Activated CD4-positive, CD25-positive, alpha-beta regulatory T cell treated with anti-CD3 and anti-CD28 coated beads, Interleukin-2, amount 50 U/mL, for 24 hours (primary cell): ENCODE measurements at regions not wholly inside any gene's neighbourhood (a gene's known extent, or its start where the extent isn't known, plus 50 kb on each side); places are given as distances from the start of the nearest gene placed in this dataset.

Experiments used
- ATAC-seq, 2 donors: fragments of 150-1000 bp; cut with Tn5 transposase; one replicate each; pipeline ENCODE4 v1.10.0; 2021; ENCODE audit warnings: mild to moderate bottlenecking in 1 of 2, moderate library complexity in 1 of 2

DNA sequence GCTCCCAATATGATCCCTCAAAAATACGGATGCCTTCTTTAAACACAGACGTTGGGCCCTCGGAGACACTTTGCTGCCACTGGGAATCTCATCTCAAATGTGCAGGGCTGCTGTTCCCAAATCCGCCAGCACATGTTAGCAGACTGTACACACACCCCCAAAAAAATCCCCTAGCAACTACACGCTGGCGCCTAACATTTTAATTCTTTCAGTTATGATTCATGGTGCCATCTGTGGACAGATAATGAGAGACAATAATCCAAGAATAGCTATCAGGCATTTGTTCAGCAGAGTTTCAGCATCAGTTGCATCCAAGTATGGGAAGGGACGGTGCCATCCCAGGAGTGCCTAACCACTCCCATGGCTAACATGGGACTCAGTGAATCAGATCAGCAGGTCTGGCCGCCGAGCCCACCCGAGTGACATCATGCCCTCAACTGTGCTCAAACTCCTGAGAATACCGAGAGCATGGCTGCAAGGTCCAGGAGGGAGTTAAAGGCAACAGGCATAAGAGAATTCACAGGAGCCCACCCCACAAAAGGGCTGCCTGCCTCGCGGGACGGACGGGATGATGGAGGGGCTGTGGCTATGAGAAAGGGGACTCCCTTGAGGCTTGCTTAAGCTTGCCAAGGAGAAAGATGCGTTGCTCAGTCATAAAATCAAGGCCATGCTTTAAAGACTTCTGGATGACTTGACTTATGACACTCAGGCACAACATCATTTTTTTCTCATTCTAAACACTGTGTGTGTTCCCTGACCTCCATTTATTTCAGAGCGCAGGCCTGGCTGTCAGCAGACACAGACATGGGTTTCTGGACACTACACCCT, 337.0 kb downstream of the SHANK2 start:
- no peak for ATAC-seq

DNA sequence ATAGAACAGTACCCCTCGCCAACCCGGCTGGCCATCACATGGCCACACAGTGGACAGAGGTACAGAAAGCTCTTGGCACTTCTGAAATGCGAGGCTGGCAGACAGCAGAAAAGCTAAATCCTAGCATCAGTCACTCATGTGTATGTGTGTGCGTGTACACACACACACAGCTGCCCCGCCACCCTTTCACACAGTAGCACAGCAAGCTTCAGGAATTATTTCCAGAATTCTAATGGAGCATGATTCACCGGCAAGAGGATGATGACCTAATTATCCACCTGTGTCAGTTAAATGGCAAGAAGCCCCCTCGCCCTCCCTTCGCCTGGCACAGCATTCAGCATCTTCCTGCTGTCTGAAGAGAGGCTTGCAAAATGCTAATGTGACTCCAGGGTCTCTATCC, 336.0 kb downstream of the SHANK2 start:
- no peak for ATAC-seq

DNA sequence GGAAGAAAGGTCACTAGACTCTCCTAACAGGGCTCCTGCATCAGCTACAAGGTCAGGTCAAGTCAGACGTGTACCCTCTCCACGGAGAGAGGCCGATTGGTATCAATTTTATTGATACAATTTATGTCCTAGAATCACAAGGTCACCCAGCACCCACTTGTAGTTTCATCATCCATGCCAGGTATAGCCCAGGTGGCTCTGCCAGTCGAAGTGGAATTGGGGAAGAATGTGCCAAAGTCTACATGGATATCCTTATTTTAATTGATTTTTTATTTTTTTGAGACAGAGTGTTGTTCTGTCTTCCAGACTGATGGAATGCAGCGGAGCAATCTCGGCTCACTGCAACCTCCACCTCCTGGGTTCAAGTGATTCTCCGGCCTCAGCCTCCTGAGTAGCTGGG, 334.1 kb downstream of the SHANK2 start:
- no peak for ATAC-seq

DNA sequence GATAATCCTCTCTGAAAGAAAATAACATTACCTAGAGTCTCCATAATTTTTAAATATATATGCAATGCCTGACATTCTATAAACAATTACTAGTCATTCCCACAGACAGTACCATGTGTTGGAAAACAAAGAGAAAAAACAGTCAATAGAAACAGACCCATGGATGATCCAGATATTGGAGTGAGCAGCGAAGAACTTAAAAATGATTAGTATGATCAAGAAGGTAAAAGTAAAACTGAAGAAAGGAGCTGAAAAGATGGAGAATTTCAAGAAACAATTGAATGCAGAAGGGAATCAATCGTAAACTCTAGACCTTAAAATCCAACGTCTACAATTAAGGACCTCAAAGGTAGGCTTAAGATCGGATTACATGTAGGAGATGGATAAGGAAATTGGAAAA, 330.6 kb downstream of the SHANK2 start:
- no peak for ATAC-seq

DNA sequence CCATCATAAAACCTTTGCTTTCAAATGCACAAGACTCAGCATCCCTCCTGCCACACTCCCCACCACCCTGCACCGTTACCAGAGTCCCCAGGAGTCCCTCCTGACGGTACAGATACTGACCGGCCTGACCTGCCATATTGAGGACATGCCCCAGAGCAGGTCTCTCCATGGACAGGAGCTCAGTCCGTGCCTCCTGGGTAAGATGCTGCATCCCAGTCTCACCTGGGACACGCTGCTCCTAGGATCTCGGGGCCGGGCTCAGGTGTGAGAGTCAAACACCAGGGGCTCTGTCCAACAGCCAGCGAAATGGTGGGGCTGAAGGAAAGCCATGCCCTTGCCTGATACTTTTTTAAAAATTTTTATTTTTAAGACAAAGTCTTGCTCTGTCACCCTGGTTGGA, 328.3 kb downstream of the SHANK2 start:
- no peak for ATAC-seq

DNA sequence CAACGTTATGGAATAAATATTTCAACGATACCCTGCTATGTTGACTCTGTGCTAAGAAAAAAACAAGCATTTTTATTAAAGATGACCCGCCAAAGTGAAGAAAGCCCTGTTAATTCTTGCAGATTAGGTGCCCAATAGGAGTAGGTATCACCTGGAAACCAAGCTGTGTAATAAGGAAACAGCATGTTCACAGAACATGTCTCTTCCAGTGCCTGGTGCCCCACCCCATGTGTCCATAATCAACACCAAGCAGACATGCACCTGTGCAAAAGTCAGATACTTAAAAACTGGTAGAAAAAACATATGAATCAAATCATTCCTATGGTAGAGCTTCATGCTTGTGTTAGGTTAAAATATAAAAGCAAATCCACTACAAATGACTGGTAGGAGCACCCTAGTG, 327.1 kb downstream of the SHANK2 start:
- no peak for ATAC-seq

DNA sequence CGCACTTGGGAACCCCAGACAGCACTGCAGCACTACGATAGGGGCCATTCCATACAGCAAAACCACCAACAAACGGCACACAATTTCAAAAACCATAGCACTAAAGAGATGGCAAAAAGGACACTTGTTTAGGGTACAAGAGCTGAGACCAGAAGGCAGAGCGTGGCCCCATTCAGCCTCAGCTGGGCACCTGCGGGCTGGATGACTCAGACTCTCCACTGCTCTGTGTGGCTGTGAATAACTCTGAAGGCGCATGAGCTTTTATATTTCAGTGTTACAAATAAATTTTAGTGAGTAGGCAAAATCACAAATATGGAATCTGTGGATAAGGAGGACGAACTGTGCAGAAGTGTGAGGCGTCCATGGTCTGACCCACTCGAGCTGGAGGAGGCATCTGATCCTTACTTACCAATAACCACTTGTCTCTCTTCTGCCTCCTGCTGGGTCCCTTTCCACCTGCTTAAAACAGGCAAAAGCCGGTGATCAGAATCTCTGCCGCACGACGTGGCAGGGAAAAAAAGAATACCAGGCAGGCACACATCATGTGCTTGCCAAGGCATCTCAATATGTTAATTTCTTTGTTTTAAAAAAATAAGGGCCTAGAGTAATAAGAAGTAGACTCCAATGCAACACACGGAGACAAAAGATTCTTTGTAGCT, 325.7 kb downstream of the SHANK2 start:
- ATAC-seq, result no peak

DNA sequence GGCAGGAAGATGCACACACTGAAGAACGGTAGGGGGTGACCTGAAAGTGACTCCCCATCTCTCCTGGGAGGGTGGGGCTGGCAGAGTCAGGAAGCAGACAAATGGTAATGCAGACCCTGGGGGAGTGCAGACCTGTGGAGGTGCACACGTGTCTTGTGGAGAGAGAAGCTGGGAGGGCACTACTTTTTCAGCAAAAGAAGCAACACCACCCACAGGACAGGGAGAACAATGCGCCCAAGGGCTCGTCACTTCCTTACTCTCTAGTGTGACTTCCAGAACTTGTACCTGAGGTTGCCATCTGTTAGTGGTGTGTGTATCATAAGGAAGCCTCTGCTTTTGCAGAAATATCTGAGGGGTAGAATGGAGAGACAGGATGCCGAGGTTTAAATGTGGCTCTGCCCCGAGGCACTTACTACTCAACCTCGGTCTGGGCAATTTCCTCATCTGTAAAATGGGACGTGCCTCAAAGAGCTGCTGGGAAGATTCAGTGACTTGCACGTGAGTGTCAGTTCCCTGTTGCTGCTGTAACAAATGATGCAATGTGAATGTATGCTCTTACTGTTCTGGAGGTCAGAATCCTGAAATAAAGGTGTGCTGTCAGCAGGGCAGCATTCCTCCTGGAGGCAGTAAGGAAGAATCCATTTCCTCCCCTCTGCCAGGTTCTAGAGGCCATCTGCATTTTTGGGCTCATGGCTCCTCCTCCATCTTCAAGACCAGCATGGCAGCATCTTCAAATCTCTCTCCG, 323.4 kb downstream of the SHANK2 start:
- ATAC-seq, result no peak

DNA sequence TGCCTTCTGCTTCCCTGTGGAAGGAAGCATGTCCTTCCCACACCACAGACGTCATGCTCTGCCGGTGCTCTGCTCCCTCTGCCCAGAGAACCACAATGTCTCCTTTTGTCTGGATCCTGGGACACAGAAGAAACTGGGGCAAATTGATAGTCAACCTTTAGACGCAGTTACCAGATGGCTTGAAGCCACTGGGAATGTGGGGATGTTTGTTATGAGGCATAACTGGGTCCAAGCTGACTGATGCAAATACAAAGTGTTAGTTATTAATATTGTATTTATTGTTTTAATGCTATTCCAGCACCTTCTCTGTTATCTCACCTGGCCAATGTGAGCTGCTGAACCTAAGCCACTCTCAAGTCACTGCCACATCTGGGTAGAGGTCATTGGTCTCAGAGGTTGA, 322.2 kb downstream of the SHANK2 start:
- ATAC-seq, result no peak

DNA sequence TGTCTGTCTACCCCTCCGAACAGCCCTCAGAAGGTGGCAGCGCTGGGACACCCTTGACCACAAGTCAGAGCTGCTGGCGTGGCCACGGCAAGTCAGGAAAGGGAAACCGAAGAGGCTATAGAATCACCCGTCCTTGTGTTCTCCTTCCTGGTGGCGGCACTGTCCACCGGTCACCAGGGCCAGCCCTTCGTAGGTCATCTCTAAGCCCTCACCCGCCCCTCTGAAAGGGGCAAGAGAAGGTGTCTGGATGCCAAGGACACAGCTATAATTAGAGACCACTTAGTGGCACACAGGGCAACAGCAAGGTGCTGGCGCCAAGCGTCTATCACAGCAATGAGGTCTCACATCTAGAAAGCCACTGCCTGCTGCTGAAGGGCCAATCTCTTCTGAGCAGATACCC, 320.9 kb downstream of the SHANK2 start:
- ATAC-seq, result no peak

DNA sequence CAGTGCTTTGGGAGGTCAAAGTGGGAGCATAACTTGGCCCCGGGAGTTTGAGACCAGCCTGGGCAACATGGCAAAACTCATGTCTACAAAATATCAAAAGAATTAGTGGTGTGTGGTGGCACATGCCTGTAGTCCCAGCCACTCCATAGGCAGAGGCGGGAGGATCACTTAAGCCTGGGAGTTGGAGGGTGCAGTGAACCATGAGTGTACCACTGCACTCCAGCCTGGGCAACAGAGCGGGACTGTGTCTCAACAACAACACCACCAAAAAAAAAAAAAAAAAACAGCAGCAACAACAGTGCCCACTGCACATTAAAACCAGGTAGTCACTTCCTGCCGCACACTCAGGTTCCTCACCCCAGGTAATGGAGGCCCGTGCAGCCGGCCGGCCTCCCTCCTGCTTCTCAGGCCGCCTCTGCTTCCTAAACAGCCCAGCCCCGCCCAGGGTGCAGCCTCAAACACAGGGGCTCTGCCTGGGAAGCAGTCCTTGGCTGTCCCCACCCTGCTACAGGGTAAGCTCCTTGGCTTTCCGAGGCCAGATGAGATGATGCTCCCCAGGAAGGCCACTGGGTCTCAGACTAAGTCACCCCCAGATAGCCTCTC, 318.3 kb downstream of the SHANK2 start:
- ATAC-seq, result no peak

DNA sequence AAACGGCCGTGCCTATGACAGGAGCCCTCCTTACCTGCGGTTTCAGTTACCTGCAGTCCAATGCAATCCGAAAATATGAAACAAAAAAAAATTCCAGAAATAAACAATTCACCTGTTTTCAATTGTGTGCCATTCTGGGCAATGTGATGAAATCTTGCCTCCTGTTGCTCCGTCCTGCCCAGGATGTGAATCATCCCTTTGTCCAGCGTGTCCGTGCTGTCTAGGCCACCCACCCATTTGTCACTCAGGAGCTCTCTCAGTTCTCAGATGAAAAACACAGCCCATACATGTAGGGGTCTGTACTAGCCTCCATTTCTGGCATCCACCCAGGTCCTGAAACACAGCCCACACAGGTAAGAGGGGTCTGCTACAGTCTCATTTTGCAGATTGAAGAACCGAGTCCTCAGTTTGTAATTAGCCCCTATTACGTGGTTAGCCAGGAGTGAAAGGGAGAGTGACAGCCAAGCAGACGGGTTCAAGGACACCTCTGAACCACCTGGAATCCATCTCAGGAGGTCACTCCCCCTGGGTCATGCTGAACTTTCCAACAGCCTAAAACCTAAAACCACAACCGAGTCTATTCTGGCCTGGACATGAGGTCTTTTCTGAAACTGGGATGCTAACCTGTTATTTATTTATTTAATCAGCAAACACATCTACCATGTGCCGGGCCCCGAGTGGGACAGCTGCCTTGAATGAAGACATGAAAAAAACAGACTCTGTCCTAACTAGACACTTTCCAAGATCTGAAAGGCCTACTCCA, 317.2 kb downstream of the SHANK2 start:
- ATAC-seq, result no peak

DNA sequence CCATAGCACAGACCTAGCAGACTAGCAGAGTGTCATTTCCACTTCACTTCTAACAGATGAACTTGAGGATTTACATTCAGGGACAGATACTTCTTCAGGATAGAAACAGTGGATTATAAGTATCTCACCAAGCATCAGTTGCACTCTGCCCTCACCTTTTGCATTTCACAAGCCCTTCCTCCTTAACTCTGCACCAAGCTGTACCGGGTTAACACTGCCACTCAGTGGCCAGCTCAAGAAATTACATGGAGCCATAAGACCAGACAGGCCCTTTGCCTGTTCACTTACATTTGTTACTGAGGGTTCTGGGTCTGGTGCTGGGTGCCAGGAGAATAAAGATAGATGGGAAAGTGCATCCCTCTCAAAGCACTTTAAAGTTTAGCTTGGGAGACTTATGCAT, 309.8 kb downstream of the SHANK2 start:
- ATAC-seq, result no peak

DNA sequence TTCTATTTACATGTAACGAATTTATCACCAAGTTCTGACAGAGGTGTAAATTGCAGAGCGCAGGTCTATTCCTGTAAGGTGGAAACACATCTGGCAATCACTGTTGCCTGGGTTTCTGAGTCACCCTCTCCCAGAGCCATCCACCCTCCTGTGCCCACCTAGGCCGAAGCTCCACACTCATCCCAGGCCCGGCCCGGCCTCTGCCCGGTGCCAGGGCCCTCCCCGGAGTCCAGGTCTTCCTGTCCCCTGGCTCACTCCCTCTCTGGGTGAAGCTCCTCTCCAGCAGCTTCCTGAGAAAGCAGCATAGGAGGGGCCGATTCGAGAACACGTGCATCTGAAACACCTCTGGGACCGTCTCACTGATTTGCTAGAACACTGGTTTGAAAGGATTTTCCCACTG, 308.2 kb downstream of the SHANK2 start:
- ATAC-seq, result no peak

DNA sequence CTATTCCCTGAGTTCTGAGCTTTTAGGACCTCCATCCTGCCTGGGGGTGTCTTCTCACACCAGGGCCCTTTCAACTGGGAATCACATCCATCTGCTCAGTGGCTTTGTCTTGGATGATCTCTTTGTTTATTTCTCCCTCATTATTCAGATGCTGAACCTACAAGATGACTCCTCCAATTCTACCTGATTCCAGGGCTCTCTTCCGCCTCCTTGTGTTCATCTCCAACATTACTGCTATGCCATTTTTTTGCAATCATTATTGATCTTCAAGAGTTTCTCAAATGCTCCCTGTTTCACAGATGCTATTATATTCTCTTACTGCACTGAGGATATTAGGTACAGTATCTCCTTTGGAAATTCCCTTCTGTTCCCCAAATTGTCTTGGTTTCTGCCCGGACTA, 307.7 kb downstream of the SHANK2 start:
- no peak for ATAC-seq

DNA sequence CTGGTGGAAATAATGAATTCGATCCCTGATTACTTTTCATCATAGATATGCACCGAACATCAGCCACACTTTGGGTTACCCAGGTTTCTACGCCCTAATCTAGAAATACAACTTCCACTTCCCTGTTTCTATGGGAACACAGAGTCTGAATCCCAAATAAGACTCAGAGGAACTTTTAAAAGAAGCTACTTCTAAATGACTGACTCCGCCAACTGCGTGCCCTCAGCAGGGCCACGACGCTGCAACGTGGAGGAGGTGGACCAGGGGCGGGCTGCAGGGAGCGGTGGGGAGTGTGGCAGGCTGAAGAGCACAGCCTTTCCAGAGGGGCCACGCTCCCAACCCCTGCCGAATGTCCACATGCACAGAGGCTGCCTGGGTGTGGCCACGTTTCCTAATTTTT, 304.0 kb downstream of the SHANK2 start:
- no peak for ATAC-seq

DNA sequence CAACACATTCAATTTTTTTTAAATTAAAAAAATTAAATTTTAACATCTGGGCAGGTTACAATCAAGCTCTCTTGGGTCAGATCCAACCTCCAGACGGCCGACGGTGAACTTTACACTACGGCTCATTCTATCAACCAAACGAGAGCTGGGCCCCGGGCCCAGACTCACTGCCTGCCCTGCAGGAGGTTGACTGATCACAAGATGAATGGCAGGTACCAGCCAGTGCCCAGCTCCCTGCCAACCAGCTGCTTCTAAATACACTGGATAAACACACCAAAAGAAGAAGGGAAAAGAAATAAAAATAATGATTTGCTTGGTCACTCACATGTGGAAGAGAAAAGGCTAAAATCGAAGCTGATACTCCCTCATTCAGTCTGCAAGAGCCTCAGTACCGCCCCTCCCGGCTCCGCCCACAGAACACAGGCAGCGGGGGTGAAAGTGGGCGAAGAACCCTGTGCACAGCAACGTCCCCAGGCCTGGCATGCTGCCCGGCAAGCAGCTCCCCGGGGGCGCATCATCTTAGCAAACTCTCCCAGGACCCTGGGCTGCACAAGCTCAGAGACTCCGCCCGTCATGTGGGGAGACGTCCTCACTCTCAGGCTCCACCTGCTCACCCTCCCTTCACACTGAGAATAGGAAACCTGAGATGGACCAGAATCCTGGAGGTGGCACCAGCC, 303.4 kb downstream of the SHANK2 start:
- ATAC-seq, result no peak

DNA sequence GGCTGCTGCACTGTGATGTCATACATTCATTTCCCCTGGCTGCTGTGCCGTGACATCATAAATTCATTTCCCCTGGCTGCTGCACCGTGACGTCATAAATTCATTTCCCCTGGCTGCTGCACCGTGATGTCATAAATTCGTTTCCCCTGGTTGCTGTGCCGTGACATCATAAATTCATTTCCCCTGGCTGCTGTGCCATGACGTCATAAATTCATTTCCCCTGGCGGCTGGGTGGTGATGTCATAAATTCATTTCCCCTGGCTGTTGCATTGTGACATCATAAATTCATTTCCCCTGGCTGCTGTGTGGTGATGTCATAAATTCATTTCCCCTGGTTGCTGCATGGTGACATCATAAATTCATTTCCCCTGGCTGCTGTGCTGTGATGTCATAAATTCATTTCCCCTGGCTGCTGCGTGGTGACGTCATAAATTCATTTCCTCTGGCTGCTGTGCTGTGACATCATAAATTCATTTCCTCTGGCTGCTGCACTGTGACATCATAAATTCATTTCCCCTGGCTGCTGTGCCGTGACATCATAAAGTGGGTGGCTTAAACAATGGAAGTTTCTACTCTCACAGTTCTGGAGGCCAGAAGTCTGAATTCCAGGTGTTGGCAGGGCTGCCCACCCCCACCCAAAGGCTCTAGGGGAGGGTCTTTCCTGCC, 301.1 kb downstream of the SHANK2 start:
- ATAC-seq, result no peak

DNA sequence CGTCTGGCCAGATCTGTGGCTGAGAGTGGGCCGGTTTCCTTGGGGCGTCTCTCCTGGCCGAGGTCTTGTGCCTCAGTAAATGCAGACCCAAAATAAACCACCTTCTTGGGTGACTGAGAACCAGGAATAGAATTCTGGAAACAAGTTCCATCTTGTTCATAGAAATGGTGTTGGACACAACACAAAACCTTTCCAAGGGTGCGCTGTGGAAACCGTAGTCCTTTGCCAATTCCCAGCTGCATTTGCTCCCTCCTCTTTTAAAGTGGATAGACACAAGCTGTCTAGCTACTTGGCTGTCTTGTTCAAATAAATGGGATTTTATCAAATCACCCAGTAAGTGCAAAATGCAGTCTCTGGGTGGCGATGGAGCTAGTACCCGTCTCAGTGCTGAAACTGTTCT, 300.2 kb downstream of the SHANK2 start:
- ATAC-seq, result no peak

DNA sequence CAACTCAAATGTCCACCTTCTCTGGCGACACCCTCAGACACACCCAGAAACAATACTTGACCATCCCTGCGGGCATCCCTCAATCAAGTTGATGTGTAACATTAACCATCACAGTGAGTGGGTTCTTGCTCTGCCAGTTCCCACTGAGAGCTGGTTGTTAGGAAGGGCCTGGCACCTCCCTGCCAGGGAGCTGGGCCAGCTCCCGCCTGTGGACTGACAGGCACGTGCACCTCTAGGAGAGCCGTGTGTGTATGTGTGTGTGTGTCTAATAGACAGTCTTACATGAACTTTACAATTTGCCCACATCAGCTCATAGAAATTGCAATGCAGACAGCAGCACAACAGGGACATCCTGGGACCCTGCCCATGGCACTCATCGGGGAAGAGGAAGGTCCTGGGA, 298.7 kb downstream of the SHANK2 start:
- no peak for ATAC-seq

DNA sequence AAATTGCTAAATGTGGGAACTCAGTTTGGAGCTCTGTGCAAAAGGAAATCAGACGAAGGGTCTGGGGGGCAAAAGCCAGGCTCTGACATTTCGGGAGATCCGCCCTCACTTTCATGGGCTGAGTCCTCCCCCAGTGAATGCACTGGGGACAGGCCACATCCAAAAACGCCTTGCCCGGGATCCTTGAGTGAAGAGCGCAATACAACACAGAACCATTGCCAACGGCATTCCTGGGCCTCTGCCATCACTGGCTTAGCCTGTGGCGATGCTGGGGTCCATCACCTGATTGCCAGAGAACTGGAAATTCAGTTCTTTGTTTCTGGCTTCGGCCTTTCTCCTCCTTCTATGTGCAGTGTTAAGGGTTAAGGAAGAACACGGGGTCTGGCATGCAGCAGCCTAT, 297.9 kb downstream of the SHANK2 start:
- no peak for ATAC-seq
